ENCODE measurements at regions not wholly inside any gene's neighbourhood (a gene's known extent, or its start where the extent isn't known, plus 50 kb on each side); places are given as distances from the start of the nearest gene placed in this dataset.

DNA sequence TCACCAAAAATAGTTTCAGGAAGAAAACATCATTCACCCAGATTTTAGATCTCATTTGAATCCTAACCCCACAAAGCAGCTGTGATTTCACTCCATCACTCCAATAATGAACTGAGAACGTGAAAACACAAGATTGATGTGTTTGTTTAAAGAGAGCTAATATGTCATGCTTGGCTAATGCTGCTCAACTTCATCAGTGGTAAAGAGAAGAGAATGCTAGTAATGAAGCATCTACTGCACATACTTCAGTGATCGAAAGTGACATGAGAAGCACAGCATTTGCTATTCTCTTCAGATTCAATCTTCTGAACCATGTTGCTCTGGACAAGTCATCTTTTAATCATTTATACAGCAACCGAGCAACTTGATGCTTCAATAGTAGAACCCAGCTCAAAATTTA lies 874.7 kb downstream of the EFNA5 start:
- TF ChIP-seq POLR2A (IDR thresholded peaks at IDR 0.05) (no peak), POLR2AphosphoS5 (IDR thresholded peaks at IDR 0.05) (no peak), EP300 (IDR thresholded peaks at IDR 0.05) (no peak)
- TF ChIP-seq, protein P1, sequence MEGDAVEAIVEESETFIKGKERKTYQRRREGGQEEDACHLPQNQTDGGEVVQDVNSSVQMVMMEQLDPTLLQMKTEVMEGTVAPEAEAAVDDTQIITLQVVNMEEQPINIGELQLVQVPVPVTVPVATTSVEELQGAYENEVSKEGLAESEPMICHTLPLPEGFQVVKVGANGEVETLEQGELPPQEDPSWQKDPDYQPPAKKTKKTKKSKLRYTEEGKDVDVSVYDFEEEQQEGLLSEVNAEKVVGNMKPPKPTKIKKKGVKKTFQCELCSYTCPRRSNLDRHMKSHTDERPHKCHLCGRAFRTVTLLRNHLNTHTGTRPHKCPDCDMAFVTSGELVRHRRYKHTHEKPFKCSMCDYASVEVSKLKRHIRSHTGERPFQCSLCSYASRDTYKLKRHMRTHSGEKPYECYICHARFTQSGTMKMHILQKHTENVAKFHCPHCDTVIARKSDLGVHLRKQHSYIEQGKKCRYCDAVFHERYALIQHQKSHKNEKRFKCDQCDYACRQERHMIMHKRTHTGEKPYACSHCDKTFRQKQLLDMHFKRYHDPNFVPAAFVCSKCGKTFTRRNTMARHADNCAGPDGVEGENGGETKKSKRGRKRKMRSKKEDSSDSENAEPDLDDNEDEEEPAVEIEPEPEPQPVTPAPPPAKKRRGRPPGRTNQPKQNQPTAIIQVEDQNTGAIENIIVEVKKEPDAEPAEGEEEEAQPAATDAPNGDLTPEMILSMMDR (IDR thresholded peaks at IDR 0.05) = no peak

All from sigmoid colon (tissue), 4 donors.